T-helper 2 cell (primary cell): ENCODE measurements at regions not wholly inside any gene's neighbourhood (a gene's known extent, or its start where the extent isn't known, plus 50 kb on each side); places are given as distances from the start of the nearest gene placed in this dataset.

Source experiments
- DNase-seq, 5 experiments: peaks; one replicate each; pipeline versions ENCODE4 v3.0.0 to v3.0.0-alpha.2; 2012 to 2022

GRCh38 chr2:236656166-236656565 is 86.5 kb downstream of the ACKR3 start:
- no peak for DNase-seq

GRCh38 chr2:236656721-236657120 is 87.1 kb downstream of the ACKR3 start:
- no peak for DNase-seq

GRCh38 chr2:236657215-236657614 is 87.6 kb downstream of the ACKR3 start:
- DNase-seq: no peak

- no peak for DNase-seq
These were observed 88.2 kb downstream of the ACKR3 start for GRCh38 chr2:236657801-236658200.

- DNase-seq: no peak
These were observed 89.5 kb downstream of the ACKR3 start for GRCh38 chr2:236658974-236659757.

- DNase-seq: no peak
These were observed 90.1 kb downstream of the ACKR3 start for GRCh38 chr2:236659758-236660150.

GRCh38 chr2:236661061-236661761 is 91.6 kb downstream of the ACKR3 start:
- no peak for DNase-seq

GRCh38 chr2:236661762-236662110 is 92.1 kb downstream of the ACKR3 start:
- DNase-seq: no peak

GRCh38 chr2:236662231-236663185 is 92.9 kb downstream of the ACKR3 start:
- no peak for DNase-seq

- DNase-seq: no peak
These were observed 93.9 kb downstream of the ACKR3 start for GRCh38 chr2:236663287-236664101.

GRCh38 chr2:236664136-236664535 is 94.5 kb downstream of the ACKR3 start:
- DNase-seq: no peak

- no peak for DNase-seq
These were observed 95.5 kb downstream of the ACKR3 start for GRCh38 chr2:236665101-236665500.

- no peak for DNase-seq
These were observed 96.0 kb downstream of the ACKR3 start for GRCh38 chr2:236665572-236666118.

GRCh38 chr2:236666646-236667204 is 97.1 kb downstream of the ACKR3 start:
- no peak for DNase-seq

- DNase-seq: no peak
These were observed 97.9 kb downstream of the ACKR3 start for GRCh38 chr2:236667526-236667925.

- DNase-seq: no peak
These were observed 98.9 kb downstream of the ACKR3 start for GRCh38 chr2:236668531-236668969.

- DNase-seq: no peak
These were observed 100.6 kb downstream of the ACKR3 start for GRCh38 chr2:236670235-236670620.

GRCh38 chr2:236671896-236672562 is 102.4 kb downstream of the ACKR3 start:
- no peak for DNase-seq

- no peak for DNase-seq
These were observed 103.0 kb downstream of the ACKR3 start for GRCh38 chr2:236672606-236673005.

- no peak for DNase-seq
These were observed 103.6 kb downstream of the ACKR3 start for GRCh38 chr2:236673126-236673822.
